Endodermal cell (in vitro differentiated cells): ENCODE measurements at regions not wholly inside any gene's neighbourhood (a gene's known extent, or its start where the extent isn't known, plus 50 kb on each side); places are given as distances from the start of the nearest gene placed in this dataset.
"Not testable (repeated sequence)": the region's sequence is repeated elsewhere in the genome, so short reads cannot be mapped to it uniquely, and the experiment has no call there.

Experiments used
- DNase-seq: peaks from one replicate; pipeline ENCODE4 v3.0.0-alpha.2; 2017
- H3K27ac ChIP-seq: 2 replicates; pipeline ENCODE4 v1.5.1; 2013; ENCODE audit warnings: mild to moderate bottlenecking, low read depth, low read length, moderate library complexity
- H3K27me3 ChIP-seq: 2 replicates; pipeline ENCODE4 v1.6.1; 2013; ENCODE audit warnings: mild to moderate bottlenecking, low read length, moderate library complexity; ENCODE audit not compliant: insufficient read depth, control insufficient read depth, poor library complexity, severe bottlenecking
- H3K36me3 ChIP-seq: 2 replicates; pipeline ENCODE4 v1.7.0; 2013; ENCODE audit warnings: mild to moderate bottlenecking, low read length, moderate library complexity; ENCODE audit not compliant: control insufficient read depth, insufficient read depth
- H3K4me1 ChIP-seq: one replicate; pipeline ENCODE4 v1.7.0; 2013; ENCODE audit warnings: low read length; ENCODE audit not compliant: control insufficient read depth, insufficient read depth
- H3K4me3 ChIP-seq: 2 replicates; pipeline ENCODE4 v1.5.1; 2013; ENCODE audit warnings: mild to moderate bottlenecking, low read length, moderate library complexity
- H3K9ac ChIP-seq: 2 replicates; pipeline ENCODE4 v1.6.1; 2013; ENCODE audit warnings: mild to moderate bottlenecking, low read length, moderate library complexity; ENCODE audit not compliant: poor library complexity, severe bottlenecking; ENCODE audit errors: extremely low read depth
- H3K9me3 ChIP-seq: 2 replicates; pipeline ENCODE4 v1.6.1; 2013; ENCODE audit warnings: mild to moderate bottlenecking, low read length, moderate library complexity; ENCODE audit not compliant: control insufficient read depth
- H3K27ac Mint-ChIP-seq: 2 replicates; pipeline ENCODE4 v1.8.0; 2020; ENCODE audit warnings: mixed read lengths
- H3K27me3 Mint-ChIP-seq: 2 replicates; pipeline ENCODE4 v1.8.0; 2021; ENCODE audit warnings: mild to moderate bottlenecking, mixed read lengths; ENCODE audit not compliant: insufficient read depth
- H3K36me3 Mint-ChIP-seq: 2 replicates; pipeline ENCODE4 v1.8.0; 2020; ENCODE audit warnings: low read depth, mixed read lengths
- H3K4me1 Mint-ChIP-seq: 2 replicates; pipeline ENCODE4 v1.8.0; 2020; ENCODE audit warnings: mixed read lengths
- H3K4me3 Mint-ChIP-seq: 2 replicates; pipeline ENCODE4 v1.8.0; 2020; ENCODE audit warnings: mild to moderate bottlenecking, moderate library complexity, mixed read lengths
- H3K9me3 Mint-ChIP-seq: 2 replicates; pipeline ENCODE4 v1.8.0; 2020; ENCODE audit warnings: mild to moderate bottlenecking, mixed read lengths
- WGBS, 2 experiments: methylation state at CpG; one replicate each; pipeline versions ENCODE4 v1.1.5 to v1.1.7; 2013; ENCODE audit warnings: missing lambda C conversion rate in 2 of 2, mixed read lengths in 1 of 2; ENCODE audit not compliant: insufficient coverage in 1 of 2, insufficient read length in 1 of 2; 5-methylcytosine and 5-hydroxymethylcytosine counted together
- TF ChIP-seq, protein P1 (sequence below): fragments of 200-600 bp; sonication (generic); conservative IDR thresholded peaks from 2 replicates; pipeline ENCODE4 v1.5.0; 2021; ENCODE audit warnings: antibody characterized with exemption, mild to moderate bottlenecking

DNA sequence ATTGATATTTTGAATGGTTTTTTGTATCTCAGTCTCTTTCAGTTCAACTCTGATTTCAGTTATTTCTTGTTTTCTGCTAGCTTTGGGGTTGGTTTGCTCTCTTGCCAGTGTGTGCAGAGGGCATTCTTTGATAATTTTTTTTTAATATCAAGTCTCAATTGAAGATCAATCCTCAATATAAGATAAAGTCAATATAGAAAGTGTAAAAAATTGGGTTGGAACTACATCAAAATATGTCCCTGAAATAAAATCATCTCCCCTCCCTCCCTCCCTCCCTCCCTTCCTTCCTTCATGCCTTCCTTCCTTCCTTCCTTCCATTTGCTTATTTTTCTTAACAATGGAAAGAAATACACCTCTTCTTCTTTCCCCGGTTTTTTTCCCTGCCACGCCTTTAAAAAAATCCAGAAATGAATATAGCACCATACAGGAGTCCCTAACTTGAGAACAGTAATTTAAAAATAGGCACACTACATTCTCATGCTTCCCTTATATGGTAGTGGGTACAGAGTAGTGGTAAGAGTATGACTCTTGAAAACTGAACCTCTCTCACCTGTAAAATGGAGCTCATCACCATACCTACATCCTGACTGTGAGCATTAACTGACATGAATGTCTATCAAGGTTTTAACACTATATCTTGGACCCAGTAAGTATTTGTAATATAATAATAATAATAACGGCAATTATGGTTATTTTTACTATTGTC is 221.9 kb downstream of the GIPC2 start:
- Histone ChIP-seq H3K36me3 (no peaks in the 10 kb centered on the region), H3K27ac (no peak overlapping the region), H3K27me3 (peaks cover 33% of the 10 kb centered on the region), H3K4me3 (no peak overlapping the region), H3K4me1 (no peaks in the 10 kb centered on the region), H3K9me3 (peaks cover 8% of the 10 kb centered on the region), H3K9ac (no peak overlapping the region)
- WGBS, 2 experiments = 83% methylated on average over 2 of the region's 3 CpGs; no CpG with 5 or more reads in 1 of the 2 experiments
- Mint-ChIP-seq H3K27me3 (peaks cover 83% of the 10 kb centered on the region), H3K9me3 (peaks cover 14% of the 10 kb centered on the region), H3K27ac (no peak overlapping the region), H3K4me1 (peaks cover 3% of the 10 kb centered on the region), H3K36me3 (no peaks in the 10 kb centered on the region), H3K4me3 (no peak overlapping the region)
- TF ChIP-seq, protein P1, sequence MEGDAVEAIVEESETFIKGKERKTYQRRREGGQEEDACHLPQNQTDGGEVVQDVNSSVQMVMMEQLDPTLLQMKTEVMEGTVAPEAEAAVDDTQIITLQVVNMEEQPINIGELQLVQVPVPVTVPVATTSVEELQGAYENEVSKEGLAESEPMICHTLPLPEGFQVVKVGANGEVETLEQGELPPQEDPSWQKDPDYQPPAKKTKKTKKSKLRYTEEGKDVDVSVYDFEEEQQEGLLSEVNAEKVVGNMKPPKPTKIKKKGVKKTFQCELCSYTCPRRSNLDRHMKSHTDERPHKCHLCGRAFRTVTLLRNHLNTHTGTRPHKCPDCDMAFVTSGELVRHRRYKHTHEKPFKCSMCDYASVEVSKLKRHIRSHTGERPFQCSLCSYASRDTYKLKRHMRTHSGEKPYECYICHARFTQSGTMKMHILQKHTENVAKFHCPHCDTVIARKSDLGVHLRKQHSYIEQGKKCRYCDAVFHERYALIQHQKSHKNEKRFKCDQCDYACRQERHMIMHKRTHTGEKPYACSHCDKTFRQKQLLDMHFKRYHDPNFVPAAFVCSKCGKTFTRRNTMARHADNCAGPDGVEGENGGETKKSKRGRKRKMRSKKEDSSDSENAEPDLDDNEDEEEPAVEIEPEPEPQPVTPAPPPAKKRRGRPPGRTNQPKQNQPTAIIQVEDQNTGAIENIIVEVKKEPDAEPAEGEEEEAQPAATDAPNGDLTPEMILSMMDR = no peak
- no peak for DNase-seq

DNA sequence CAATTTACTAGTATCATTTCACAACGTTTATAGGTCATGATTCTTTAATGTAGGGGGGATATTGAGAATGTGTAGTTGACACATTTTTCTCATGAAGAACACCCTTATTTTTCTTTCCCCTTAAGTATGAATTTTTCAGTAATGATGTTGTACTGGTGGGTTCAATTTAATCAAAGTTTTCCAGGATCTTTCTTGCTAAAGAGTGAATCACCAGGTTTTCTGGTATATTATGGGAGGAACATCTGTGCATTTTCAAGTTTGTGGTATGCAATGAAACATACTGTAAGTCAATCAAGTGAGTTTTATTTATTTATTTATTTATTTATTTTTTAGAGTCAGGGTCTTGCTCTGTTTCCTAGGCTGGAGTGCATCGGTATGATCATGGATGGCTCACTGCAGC is 221.2 kb upstream of the PTGFR start:
- Histone ChIP-seq H3K4me1 (no peaks in the 10 kb centered on the region), H3K4me3 (no peak overlapping the region), H3K36me3 (no peaks in the 10 kb centered on the region), H3K27me3 (peaks cover 44% of the 10 kb centered on the region), H3K9ac (no peak overlapping the region), H3K9me3 (peaks cover 8% of the 10 kb centered on the region), H3K27ac (no peak overlapping the region)
- 90 to 95% methylated on average over 1 of the region's 2 CpGs for WGBS, 2 experiments
- H3K27me3 Mint-ChIP-seq = peaks cover 85% of the 10 kb centered on the region
- H3K4me3 Mint-ChIP-seq = no peak overlapping the region
- no peaks in the 10 kb centered on the region for H3K36me3 Mint-ChIP-seq
- TF ChIP-seq, protein P1 = no peak
- no peak for DNase-seq
- no peak overlapping the region for H3K27ac Mint-ChIP-seq
- peaks cover 3% of the 10 kb centered on the region for H3K4me1 Mint-ChIP-seq
- peaks cover 12% of the 10 kb centered on the region for H3K9me3 Mint-ChIP-seq

DNA sequence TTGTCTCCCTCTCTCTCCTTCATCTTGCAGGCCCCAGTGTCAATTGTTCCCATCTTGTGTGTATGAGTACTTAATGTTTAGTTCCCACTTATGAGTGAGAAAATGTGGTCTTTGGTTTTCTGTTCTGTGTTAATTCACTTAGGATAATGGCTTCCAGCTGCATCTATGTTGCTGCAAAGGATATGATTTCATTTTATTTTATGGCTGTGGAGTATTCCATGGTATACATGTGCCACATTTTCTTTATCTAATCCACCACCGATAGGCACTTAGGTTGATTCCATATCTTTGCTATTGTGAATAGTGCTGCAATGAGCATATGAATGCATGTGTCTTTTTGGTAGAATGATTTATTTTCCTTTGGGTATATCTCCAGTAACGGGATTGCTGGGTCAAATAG is 219.4 kb upstream of the PTGFR start:
- DNase-seq, H3K27ac Mint-ChIP-seq, H3K4me3 ChIP-seq, H3K4me1 ChIP-seq, H3K27ac ChIP-seq, H3K9me3 Mint-ChIP-seq, H3K9ac ChIP-seq, H3K9me3 ChIP-seq, H3K4me3 Mint-ChIP-seq, H3K4me1 Mint-ChIP-seq, H3K36me3 ChIP-seq, H3K36me3 Mint-ChIP-seq: not testable (repeated sequence)
- H3K27me3 ChIP-seq = peaks cover 50% of the 10 kb centered on the region
- WGBS, 2 experiments = 90 to 100% methylated on average over 1 to 2 of the region's 2 CpGs
- peaks cover 86% of the 10 kb centered on the region for H3K27me3 Mint-ChIP-seq

DNA sequence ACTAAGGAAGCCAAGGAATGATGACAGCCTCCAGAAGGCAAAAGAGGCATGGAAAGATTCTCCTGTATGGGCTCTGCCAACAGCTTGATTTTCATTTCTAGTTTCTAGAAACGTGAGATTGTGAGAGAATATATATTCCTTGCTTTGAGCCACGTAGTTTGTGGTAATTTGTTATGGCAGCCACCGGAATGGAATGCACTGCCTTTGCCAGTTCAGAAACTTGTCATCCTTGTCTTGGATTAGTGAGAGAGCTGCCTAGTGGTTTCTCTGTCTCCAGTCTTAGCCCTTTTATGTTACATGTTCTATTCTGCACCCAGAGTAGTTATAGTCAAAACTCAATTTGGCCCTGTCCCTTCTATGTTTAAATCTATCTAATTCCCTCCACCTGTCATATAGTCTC is 216.0 kb upstream of the PTGFR start:
- H3K36me3 Mint-ChIP-seq = no peaks in the 10 kb centered on the region

More for the DNA sequence above, 216.0 kb upstream of the PTGFR start:
- Histone ChIP-seq H3K4me1 (no peaks in the 10 kb centered on the region), H3K9me3 (no peaks in the 10 kb centered on the region), H3K9ac (no peak overlapping the region), H3K27me3 (peaks cover 34% of the 10 kb centered on the region), H3K27ac (no peak overlapping the region), H3K36me3 (no peaks in the 10 kb centered on the region), H3K4me3 (no peak overlapping the region)
- peaks cover 69% of the 10 kb centered on the region for H3K27me3 Mint-ChIP-seq
- H3K27ac Mint-ChIP-seq = no peak overlapping the region
- WGBS, 2 experiments = 85 to 94% methylated on average over 3 of the region's 3 CpGs
- H3K9me3 Mint-ChIP-seq = no peaks in the 10 kb centered on the region
- TF ChIP-seq, protein P1 = no peak
- no peak overlapping the region for H3K4me3 Mint-ChIP-seq
- no peak for DNase-seq
- peaks cover 16% of the 10 kb centered on the region for H3K4me1 Mint-ChIP-seq
